ENCODE measurements at regions not wholly inside any gene's neighbourhood (a gene's known extent, or its start where the extent isn't known, plus 50 kb on each side); places are given as distances from the start of the nearest gene placed in this dataset.
"Not testable (repeated sequence)": the region's sequence is repeated elsewhere in the genome, so short reads cannot be mapped to it uniquely, and the experiment has no call there.

DNA sequence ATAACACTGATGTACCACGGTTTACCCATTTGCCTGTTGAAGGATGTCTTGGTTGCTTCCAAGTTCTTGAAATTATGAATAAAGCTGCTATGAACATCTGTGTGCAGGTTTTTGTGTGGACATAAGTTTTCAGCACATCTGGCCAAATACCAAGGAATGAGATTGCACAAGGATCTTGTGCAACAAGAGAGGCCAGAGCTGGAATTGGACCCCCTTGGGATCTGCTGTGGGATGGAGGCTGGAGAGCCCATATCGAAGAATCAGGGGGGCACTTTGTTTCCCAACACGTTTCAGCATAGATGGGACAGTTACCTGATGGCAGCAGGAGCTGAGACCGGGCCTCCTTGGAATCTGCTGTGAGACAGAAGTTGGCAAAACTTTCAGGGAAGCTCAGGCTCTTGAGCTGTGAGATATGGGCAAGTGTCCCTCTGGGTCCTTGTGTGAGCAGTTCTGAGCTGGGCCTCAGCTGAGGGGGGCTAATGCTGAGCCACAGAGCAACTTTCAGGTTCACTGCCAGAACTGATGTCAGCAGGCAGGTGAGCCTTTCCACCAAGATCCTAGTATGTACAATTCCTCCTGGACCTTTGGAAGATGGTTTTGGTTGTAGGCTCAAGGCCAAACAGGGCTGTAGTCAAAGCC, 115.2 kb upstream of the RAB18 start:
- no peak for DNase-seq (ENCODE audit: low spot score)

- peak; percentile 4 for DNase-seq (ENCODE audit: low spot score)
Observed at GRCh38 chr10:27383595-27384542, 120.2 kb upstream of the RAB18 start.

- DNase-seq (ENCODE audit: low spot score) = no peak
Observed at GRCh38 chr10:27382176-27382575, 121.9 kb upstream of the RAB18 start.

DNA sequence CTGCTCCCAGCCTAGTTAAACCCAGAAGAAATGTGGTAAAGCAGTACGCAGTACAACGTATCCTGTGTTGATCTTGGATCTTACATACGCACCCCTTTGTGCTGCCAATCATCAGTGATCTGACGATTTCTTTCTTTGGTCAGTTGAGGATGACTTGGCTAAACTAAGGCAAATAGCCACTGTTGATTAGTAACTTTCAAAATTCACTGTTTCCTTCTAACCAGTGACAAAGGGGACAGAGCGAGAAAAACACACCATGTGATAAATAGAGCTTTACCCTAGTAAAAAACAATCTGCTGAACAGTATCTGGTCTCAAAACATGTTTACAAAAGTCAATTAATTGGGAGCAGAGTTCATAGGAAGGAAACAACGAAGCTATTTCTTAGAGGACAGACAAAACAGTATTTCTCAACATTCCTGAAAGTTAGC, 123.2 kb upstream of the RAB18 start:
- DNase-seq (ENCODE audit: low spot score) = no peak

GRCh38 chr10:27379041-27379440, 125.1 kb upstream of the RAB18 start:
- not testable (repeated sequence) for DNase-seq (ENCODE audit: low spot score)

DNA sequence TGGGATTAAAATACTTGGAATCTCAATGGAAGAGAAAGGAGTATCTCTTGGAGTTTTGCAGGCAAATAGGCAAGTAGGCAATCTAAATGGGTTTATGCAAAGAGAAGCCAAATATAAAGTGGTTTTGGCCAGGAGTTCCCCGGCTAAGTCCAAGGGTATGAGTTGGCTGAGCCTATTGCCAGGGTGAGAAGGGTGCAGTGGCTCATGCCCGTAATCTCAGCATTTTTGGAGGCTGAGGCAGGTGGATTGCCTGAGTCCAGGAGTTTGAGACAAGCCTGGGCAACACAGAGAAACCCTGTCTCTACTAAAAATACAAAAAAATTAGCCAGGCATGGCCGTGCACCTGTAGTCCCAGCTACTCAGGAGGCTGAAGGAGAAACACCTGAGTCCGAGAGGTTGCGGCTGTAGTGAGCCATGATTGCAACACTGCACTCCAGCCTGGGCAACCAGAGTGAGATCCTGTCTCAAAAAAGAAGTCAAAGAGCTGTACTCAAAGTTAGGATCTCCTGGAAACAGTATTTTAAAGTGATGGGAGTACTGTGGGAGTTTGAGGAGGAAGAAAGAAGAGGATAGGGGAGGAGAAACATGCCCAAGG, 130.4 kb upstream of the RAB18 start:
- DNase-seq (ENCODE audit: low spot score) = no peak

DNA sequence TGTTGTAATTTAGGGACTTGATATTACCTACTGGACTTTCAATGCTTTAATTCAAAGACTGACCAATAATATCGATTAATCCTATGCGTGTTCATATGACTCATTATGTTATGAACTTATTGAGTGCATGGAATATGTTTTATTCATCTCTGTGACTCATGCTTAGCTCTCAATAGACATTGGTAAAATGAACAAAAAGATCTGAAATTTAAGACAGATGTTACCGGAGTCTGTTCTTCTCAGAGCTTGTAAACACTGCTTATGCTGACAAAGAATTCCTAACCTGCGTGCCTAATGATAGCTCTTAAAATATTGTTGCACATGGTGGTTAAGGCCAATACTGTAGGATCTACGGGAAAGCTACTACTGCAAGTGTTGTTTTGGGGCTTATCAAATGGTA, 131.5 kb upstream of the ACBD5 start:
- no peak for DNase-seq (ENCODE audit: low spot score)

GRCh38 chr10:27371375-27371774, 130.8 kb upstream of the ACBD5 start:
- DNase-seq (ENCODE audit: low spot score) = not testable (repeated sequence)

DNA sequence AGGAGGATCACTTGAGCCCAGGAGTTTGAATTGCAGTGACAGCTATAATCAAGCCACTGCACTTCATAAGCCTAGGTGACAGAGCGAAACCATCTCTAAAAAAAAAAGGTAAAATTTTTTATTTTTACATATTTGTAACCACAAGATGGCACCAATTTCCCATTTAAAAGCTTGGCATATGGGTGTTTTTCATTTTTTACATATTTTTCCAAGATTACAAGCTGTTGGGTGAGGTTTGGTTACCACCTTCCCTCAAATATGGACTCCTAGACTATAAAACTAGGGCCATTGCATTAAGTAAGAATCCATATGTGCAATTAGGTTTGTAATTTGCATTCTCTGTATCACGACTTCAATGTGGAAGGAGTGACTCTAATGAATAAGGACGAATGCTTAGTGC, 129.3 kb upstream of the ACBD5 start:
- peak; percentile 5 for DNase-seq (ENCODE audit: low spot score)

DNA sequence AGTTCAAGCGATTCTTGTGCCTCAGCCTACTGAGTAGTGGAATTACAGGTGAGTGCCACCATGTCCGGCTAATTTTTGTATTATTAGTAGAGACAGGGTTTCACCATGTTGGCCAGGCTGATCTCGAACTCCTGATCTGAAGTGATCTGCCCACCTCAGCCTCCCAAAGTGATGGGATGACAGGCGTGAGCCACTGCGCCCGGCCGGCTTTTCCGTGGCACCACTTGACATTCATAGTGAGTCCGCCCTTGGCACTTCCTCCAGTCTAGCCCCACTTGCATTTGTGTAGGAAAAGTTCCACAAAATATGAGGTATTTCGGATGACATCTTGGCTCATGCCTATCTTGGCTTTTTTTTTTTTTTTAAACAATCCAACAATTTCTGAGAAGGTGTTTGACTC, 128.1 kb upstream of the ACBD5 start:
- no peak for DNase-seq (ENCODE audit: low spot score)

- no peak for DNase-seq (ENCODE audit: low spot score)
Observed at GRCh38 chr10:27366769-27367168, 126.2 kb upstream of the ACBD5 start.

- no peak for DNase-seq (ENCODE audit: low spot score)
Observed at GRCh38 chr10:27364028-27364427, 123.4 kb upstream of the ACBD5 start.

GRCh38 chr10:27360581-27361172, 120.1 kb upstream of the ACBD5 start:
- DNase-seq (ENCODE audit: low spot score) = peak; percentile 59

- no peak for DNase-seq (ENCODE audit: low spot score)
Observed at GRCh38 chr10:27359792-27360355, 119.3 kb upstream of the ACBD5 start.

DNA sequence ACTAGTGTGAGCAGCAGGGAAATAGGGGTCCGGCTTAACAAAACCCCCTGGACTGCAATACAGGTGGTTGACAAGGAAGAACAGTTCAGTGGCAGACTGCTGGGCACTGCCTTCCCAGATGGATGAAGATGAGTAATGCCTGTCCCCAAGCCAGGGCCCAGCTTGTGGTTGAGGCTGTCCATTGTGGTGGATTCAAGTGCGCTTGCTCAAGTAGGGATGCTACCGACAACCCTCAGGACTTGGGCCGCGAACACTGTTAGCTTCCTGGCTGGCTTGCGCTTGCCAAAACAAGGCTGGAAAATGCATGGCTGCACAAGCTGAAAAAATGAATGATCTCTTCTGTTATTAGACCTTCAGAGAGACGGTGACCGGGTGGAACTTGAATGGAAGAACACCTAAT, 116.1 kb upstream of the ACBD5 start:
- no peak for DNase-seq (ENCODE audit: low spot score)

DNA sequence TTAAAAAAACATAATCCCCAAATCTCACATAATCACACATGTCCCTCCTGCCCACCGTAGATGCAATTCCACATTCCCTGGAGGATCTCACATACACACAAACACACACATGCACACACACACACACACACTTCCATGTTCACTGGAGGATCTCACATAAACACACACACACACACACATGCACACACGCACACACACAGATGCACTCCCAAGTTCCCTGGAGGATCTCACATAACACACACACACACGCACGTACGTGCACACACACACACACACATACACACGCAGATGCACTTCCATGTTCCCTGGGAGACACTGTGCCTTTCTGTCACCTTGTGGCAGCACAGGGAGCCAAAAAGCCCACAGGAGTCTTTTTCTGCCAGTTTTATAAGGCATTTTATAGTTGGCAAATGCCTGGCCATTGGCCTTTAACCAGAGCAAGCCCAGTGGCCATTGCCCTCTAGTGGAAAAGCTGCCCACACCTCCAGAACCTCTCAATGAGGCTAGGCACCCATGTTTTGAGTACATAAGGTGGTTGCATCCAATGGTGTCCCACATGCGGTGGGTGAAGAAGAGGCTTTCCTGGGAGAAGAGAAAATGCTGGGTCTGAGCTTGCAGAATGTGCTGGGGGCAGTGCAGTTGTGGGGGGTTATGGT, 115.4 kb upstream of the ACBD5 start:
- no peak for DNase-seq (ENCODE audit: low spot score)

GRCh38 chr10:27354643-27355270, 114.2 kb upstream of the ACBD5 start:
- DNase-seq (ENCODE audit: low spot score) = not testable (repeated sequence)

DNA sequence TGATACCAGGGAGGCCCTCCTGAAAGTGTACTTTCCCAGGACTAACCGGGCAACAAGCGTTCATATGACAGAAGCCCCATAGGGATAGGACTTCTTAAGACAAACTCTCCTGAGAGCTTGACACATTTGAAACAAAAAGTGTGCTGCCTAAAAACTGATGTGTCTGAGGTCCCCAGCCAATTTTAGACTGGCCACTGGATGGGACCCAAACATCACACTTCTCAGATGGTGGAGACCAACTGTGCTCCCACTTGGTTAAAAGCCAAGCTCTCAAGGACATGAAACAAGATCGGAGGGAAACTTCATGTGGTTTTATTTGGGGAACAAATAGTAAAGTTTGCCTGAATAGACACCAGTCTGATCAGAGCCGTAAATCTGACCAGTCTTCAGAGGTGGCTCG, 113.5 kb upstream of the ACBD5 start:
- not testable (repeated sequence) for DNase-seq (ENCODE audit: low spot score)

- DNase-seq (ENCODE audit: low spot score) = no peak
Observed at GRCh38 chr10:27349987-27350386, 109.4 kb upstream of the ACBD5 start.

DNA sequence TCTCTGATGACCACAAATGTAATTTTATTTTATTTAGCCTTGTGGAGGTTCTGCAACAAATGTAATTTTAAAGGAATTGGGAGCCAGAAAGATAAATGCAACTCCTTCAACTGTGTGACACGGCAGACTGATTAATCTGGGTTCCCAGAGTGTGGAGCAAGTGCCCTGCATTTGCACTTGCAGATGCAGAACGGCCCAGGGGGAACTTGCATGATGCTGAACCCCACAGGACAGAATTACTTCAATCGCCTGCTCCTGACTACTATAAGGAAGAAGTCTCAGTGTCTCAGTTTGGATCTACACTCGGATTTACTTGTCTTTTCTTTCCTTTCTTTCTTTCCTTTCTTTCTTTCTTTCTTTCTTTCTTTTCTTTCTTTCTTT, 107.2 kb upstream of the ACBD5 start:
- not testable (repeated sequence) for DNase-seq (ENCODE audit: low spot score)

DNA sequence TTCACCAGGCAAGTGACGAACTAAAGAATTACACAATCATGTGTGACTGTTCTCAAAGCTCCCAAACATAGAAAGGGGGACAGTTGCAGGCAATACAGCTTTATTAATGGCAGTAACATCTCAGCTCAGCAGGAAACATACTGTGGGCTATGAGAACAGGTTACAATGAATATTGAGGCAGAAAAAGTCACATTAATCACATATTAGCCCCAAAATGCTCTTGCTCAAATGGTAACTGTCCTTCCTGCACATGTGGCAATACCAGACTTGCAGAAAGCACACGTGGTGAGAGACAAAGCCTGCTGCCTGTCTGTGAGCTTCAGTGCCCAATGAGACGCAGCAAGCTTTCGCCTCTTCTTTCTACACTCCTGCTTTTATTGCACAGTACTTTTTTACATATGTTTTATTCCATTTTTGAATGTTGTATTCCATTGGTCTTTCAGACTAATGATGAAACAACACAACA, 104.9 kb upstream of the ACBD5 start:
- DNase-seq (ENCODE audit: low spot score) = no peak

All from SW480 (cell line).